Central memory CD8-positive, alpha-beta T cell (primary cell): ENCODE measurements at regions not wholly inside any gene's neighbourhood (a gene's known extent, or its start where the extent isn't known, plus 50 kb on each side); places are given as distances from the start of the nearest gene placed in this dataset.

Experiments
- ATAC-seq: fragments of 150-1000 bp; cut with Tn5 transposase; replicated peaks from 2 replicates; pipeline ENCODE4 v1.10.0; 2022; ENCODE audit warnings: mild to moderate bottlenecking, moderate FRiP score, moderate number of reproducible peaks; ENCODE audit not compliant: poor library complexity, severe bottlenecking; ENCODE audit errors: extremely low read depth
- DNase-seq, 2 donors: peaks; one replicate each; pipeline ENCODE4 v3.0.0; 2021; ENCODE audit warnings: low spot score in 2 of 2
- H3K27ac Mint-ChIP-seq: one replicate; pipeline ENCODE4 v1.8.0; 2022; ENCODE audit warnings: low read depth, mild to moderate bottlenecking, moderate library complexity, mixed read lengths
- H3K27me3 Mint-ChIP-seq: one replicate; pipeline ENCODE4 v1.8.0; 2022; ENCODE audit warnings: mixed read lengths
- H3K36me3 Mint-ChIP-seq: one replicate; pipeline ENCODE4 v1.8.0; 2022; ENCODE audit warnings: mild to moderate bottlenecking, moderate library complexity, mixed read lengths; ENCODE audit not compliant: insufficient read depth
- H3K4me1 Mint-ChIP-seq: one replicate; pipeline ENCODE4 v1.8.0; 2022; ENCODE audit warnings: mixed read lengths
- H3K4me3 Mint-ChIP-seq: one replicate; pipeline ENCODE4 v1.8.0; 2022; ENCODE audit warnings: mild to moderate bottlenecking, moderate library complexity, mixed read lengths
- H3K9me3 Mint-ChIP-seq: one replicate; pipeline ENCODE4 v1.8.0; 2022; ENCODE audit warnings: mixed read lengths

GRCh38 chr3:189038773-189039745, 132.7 kb upstream of the TPRG1 start:
- no peak overlapping the region for H3K27ac Mint-ChIP-seq
- H3K4me1 Mint-ChIP-seq = peaks cover 8% of the 10 kb centered on the region
- DNase-seq (no peak), ATAC-seq (no peak)
- H3K9me3 Mint-ChIP-seq = no peaks in the 10 kb centered on the region
- no peaks in the 10 kb centered on the region for H3K27me3 Mint-ChIP-seq
- no peak overlapping the region for H3K4me3 Mint-ChIP-seq
- H3K36me3 Mint-ChIP-seq = no peaks in the 10 kb centered on the region

DNA sequence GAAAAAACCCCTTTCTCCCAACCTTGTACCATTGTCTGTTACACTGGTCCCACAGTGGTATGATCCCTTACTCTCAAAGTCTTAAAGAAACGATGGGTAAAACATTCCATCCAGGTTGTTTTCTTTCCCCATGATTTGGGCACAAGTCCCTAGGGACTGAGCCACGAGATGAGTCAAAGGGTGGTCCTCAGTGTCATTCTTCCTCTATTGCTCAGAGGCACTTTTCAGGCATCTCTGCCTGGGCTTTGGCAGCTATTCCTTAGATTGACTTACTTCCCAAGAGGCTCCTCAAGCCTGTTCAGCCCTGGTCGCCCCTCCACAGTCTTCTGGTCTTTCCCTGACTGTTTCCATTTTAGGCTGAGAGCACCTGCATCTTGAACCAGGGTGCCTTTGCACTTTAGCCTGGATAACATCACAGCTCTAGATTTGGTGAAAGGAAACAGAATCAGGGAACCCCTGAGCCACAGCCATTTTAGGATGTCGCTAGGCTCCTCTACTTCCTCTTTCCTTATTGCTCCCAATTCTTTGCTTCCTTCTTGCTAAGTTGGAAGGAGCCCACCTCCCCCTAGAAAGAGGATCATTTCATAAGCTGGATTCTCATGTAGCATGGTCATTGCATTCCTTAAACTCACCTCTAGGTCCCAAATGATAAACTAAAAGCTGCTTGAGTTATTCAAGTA, 131.0 kb upstream of the TPRG1 start:
- H3K9me3 Mint-ChIP-seq = no peaks in the 10 kb centered on the region
- H3K4me3 Mint-ChIP-seq = no peak overlapping the region
- H3K27ac Mint-ChIP-seq = no peak overlapping the region
- DNase-seq = no peak
- no peaks in the 10 kb centered on the region for H3K27me3 Mint-ChIP-seq
- no peak for ATAC-seq
- H3K36me3 Mint-ChIP-seq = no peaks in the 10 kb centered on the region
- H3K4me1 Mint-ChIP-seq = peaks cover 8% of the 10 kb centered on the region

DNA sequence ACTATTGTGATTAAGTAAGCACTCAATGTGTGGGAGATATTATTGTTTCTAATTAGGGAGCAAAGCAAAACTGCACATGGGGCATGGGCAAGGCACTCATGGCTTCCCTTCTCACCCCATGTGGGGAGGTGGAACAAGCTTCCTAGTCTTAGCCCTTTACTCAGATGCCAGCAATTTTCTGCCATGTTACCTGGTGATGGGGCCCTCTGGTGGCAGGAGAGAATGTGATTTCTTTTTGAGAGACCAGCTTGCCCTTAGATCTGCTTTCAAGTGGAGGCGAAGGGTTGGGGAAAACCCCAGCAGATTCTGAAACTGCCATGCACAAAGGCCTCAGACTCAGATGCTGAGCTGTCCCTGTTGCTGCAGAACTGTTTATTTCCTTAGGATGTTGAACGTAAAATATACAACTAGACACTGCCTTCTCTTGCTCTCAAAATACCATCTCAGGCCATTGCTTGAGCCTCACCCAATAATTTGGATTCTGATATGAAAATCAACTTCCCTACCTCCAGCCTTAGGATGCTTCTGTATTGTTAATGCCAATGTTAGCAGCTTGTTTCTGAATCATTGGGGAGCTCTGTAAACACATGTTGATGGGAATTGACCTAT, 130.2 kb upstream of the TPRG1 start:
- H3K4me1 Mint-ChIP-seq = peaks cover 8% of the 10 kb centered on the region
- H3K9me3 Mint-ChIP-seq = no peaks in the 10 kb centered on the region
- no peaks in the 10 kb centered on the region for H3K36me3 Mint-ChIP-seq
- ATAC-seq = peak; percentile 99
- DNase-seq = peak; percentile 49 to 65
- no peak overlapping the region for H3K27ac Mint-ChIP-seq
- H3K27me3 Mint-ChIP-seq = no peaks in the 10 kb centered on the region
- H3K4me3 Mint-ChIP-seq = no peak overlapping the region

DNA sequence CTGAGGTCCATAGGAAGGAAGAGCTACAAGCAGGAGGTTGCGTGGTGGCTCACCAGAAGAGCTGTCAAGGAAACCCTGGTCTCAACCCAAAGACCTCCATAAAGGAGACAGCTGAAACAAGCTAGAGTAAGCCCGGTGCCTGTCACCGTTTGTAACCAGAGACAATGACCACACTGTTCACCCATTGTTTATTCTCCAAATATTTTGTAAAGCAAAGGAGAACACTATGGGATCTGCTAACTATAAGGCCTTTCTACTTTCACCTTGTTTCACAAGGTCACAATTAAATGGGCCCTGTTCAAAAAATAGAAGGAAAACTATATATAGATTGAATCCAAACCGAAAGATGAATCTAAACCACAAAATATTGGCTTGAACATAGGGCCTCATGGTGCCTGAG, 128.9 kb upstream of the TPRG1 start:
- ATAC-seq (no peak), DNase-seq (no peak)
- Mint-ChIP-seq H3K27ac (no peak overlapping the region), H3K36me3 (no peaks in the 10 kb centered on the region), H3K27me3 (no peaks in the 10 kb centered on the region), H3K4me3 (no peak overlapping the region), H3K9me3 (no peaks in the 10 kb centered on the region), H3K4me1 (peaks cover 8% of the 10 kb centered on the region)

- H3K4me3 Mint-ChIP-seq = peak overlapping the region; percentile 62
- H3K4me1 Mint-ChIP-seq = peaks cover 16% of the 10 kb centered on the region
- peak overlapping the region; percentile 94 for H3K27ac Mint-ChIP-seq
- no peaks in the 10 kb centered on the region for H3K36me3 Mint-ChIP-seq
- DNase-seq (no peak), ATAC-seq (peak; percentile 86)
- no peaks in the 10 kb centered on the region for H3K27me3 Mint-ChIP-seq
- H3K9me3 Mint-ChIP-seq = no peaks in the 10 kb centered on the region
These were observed 122.1 kb upstream of the TPRG1 start for GRCh38 chr3:189049458-189050236.

- H3K4me3 Mint-ChIP-seq = no peak overlapping the region
- H3K9me3 Mint-ChIP-seq = no peaks in the 10 kb centered on the region
- H3K4me1 Mint-ChIP-seq = peaks cover 16% of the 10 kb centered on the region
- H3K27ac Mint-ChIP-seq = no peak overlapping the region
- H3K36me3 Mint-ChIP-seq = peaks cover 1% of the 10 kb centered on the region
- H3K27me3 Mint-ChIP-seq = peaks cover 6% of the 10 kb centered on the region
- DNase-seq (no peak), ATAC-seq (no peak)
These were observed 118.4 kb upstream of the TPRG1 start for GRCh38 chr3:189053322-189053721.

- Mint-ChIP-seq H3K27ac (no peak overlapping the region), H3K36me3 (peaks cover 1% of the 10 kb centered on the region), H3K9me3 (peaks cover under 1% of the 10 kb centered on the region), H3K4me3 (no peak overlapping the region), H3K4me1 (no peaks in the 10 kb centered on the region), H3K27me3 (peaks cover 6% of the 10 kb centered on the region)
- ATAC-seq (no peak), DNase-seq (no peak)
These were observed 115.0 kb upstream of the TPRG1 start for GRCh38 chr3:189056646-189057335.

- Mint-ChIP-seq H3K9me3 (peaks cover 6% of the 10 kb centered on the region), H3K27ac (no peak overlapping the region), H3K36me3 (peaks cover 1% of the 10 kb centered on the region), H3K4me1 (no peaks in the 10 kb centered on the region), H3K27me3 (peaks cover 6% of the 10 kb centered on the region), H3K4me3 (no peak overlapping the region)
- ATAC-seq (no peak), DNase-seq (no peak)
These were observed 114.4 kb upstream of the TPRG1 start for GRCh38 chr3:189057369-189057768.

DNA sequence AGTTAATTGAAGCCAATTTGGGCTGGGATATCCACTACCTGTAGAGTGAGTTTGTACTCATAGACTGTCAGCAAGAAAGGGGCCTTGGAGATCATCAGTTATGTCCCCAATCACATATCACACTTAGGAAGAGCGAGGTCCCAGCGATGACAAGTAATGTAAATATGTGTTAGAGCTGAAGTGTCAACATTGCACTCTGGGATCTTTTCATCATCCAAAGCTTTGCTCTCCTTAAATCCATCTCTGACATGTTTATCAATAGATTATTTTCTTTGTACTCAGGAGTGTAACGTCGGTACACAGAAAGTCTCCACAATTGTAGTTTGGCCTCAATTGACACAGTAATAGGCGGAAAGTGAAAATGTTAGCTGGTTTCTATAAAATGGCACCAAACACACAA, 113.7 kb upstream of the TPRG1 start:
- H3K27ac Mint-ChIP-seq = no peak overlapping the region
- H3K4me1 Mint-ChIP-seq = no peaks in the 10 kb centered on the region
- peaks cover 6% of the 10 kb centered on the region for H3K27me3 Mint-ChIP-seq
- H3K36me3 Mint-ChIP-seq = peaks cover 1% of the 10 kb centered on the region
- ATAC-seq = no peak
- peaks cover 13% of the 10 kb centered on the region for H3K9me3 Mint-ChIP-seq
- no peak for DNase-seq
- H3K4me3 Mint-ChIP-seq = no peak overlapping the region

DNA sequence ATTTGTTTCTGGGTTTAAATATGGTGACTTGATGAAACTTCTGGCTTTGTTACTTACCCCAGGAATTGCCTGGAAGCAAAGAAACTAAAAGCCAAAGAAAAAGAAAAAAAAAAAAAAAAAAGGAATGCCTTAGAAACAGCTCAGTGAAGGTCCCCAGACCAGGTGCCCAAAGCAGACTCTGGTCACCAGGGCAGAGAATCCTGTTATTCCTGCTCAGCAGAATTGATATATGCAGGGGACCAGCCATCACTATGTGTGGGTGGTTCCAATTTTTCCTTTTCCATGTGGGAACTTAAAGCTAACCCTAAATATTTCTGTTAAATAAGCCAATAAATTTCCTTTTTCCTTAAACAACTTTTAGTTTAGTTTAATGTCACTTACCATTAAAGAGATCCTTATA, 100.8 kb upstream of the TPRG1 start:
- Mint-ChIP-seq H3K4me3 (no peak overlapping the region), H3K4me1 (peaks cover 7% of the 10 kb centered on the region), H3K36me3 (no peaks in the 10 kb centered on the region), H3K27ac (no peak overlapping the region), H3K9me3 (no peaks in the 10 kb centered on the region), H3K27me3 (no peaks in the 10 kb centered on the region)
- DNase-seq = no peak
- no peak for ATAC-seq

GRCh38 chr3:189071446-189071845, 100.3 kb upstream of the TPRG1 start:
- Mint-ChIP-seq H3K27me3 (no peaks in the 10 kb centered on the region), H3K9me3 (no peaks in the 10 kb centered on the region), H3K36me3 (no peaks in the 10 kb centered on the region), H3K4me3 (no peak overlapping the region), H3K27ac (no peak overlapping the region), H3K4me1 (peaks cover 7% of the 10 kb centered on the region)
- no peak for DNase-seq
- peak; percentile 96 for ATAC-seq

DNA sequence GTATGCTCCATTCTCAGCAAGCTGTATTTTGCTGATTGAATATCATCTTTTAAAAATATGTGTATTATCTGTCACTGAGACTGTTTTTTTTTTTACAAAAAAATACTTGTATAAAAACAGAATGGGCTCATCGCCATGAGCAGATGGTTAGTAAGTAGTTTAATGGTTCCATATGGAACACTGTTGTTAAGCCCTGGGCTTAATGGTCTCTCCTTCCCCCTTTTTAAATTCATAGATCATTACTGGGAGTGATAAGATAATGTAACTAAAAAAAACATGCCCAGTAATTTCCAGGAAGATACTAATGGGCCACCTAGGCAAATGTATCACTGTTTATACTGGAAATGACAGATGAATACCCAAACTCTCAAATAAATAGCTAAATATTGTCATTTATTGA, 95.3 kb upstream of the TPRG1 start:
- Mint-ChIP-seq H3K9me3 (no peaks in the 10 kb centered on the region), H3K4me1 (peaks cover 3% of the 10 kb centered on the region), H3K4me3 (no peak overlapping the region), H3K27me3 (no peaks in the 10 kb centered on the region), H3K36me3 (no peaks in the 10 kb centered on the region), H3K27ac (no peak overlapping the region)
- DNase-seq (no peak), ATAC-seq (no peak)
